Fibroblast of villous mesenchyme (primary cell): ENCODE measurements at regions not wholly inside any gene's neighbourhood (a gene's known extent, or its start where the extent isn't known, plus 50 kb on each side); places are given as distances from the start of the nearest gene placed in this dataset.

Experiments used
- DNase-seq: peaks from one replicate; pipeline ENCODE4 v3.0.0-alpha.2; 2010; ENCODE audit warnings: low read depth
- H3K4me3 ChIP-seq: 2 replicates; pipeline ENCODE4 v1.5.1; 2011; ENCODE audit warnings: low read depth, mild to moderate bottlenecking, low read length
- CTCF ChIP-seq: IDR thresholded peaks from 2 replicates; pipeline ENCODE4 v1.5.1; 2012; ENCODE audit warnings: low read depth, mild to moderate bottlenecking, low read length; ENCODE audit not compliant: insufficient read depth

DNA sequence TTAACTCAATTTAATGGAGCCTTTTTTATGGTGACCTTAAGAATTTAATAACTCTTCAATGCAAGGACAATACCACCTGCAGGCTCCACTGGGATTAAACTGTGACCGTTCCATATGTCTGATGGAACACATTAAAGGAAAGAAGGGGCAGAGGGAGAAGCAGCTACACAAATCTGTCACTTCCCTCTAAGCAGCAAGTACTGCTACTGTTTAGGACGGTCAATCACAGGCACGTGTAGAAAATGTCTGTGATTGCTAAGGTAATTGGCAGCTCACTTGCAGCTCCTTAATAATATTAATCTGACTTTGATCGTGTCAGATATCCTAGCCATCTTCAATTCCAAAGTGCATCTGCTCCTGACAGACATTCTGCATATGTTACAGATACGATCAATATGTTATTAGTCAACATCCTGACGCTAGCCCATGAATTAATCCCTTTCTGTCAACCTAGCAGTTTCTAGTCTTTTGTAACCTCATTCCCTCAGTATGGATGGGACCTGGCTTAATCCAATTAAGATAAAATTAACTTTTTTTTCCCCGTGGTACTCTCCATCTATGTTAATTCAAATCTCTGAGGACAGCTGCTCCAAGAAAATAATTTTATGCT, 1012.4 kb downstream of the AMY1C start:
- no peak for DNase-seq
- no peak overlapping the region for H3K4me3 ChIP-seq
- TF ChIP-seq CTCF, result no peak

DNA sequence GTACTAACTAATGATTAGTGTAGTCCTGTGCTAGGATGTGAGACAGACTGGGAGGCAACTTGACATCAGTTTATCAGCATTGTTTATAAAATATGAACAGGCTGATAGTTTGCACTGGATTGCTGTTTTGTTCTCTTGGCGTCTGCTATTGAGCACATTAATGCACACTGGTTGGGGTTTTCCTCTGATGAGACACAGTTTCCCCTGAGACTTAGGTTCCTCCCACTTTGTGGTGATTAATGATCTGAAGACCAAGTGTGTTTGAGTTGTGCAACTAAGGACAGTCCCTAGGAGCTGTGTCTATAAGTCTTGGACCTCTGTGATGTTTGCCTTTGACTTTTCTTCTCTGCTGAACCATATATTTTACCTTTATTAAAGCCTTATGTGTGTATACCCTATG, 1015.4 kb downstream of the AMY1C start:
- DNase-seq, result no peak
- no peak overlapping the region for H3K4me3 ChIP-seq
- TF ChIP-seq CTCF, result no peak

- DNase-seq, result no peak
- TF ChIP-seq CTCF, result no peak
- H3K4me3 ChIP-seq, result no peak overlapping the region
Measured at GRCh38 chr1:104768466-104768865, 1018.8 kb downstream of the AMY1C start.

GRCh38 chr1:104780470-104781078, 1030.9 kb downstream of the AMY1C start:
- no peak overlapping the region for H3K4me3 ChIP-seq
- peak; percentile 8 for DNase-seq
- TF ChIP-seq CTCF, result peak; percentile 58

GRCh38 chr1:104785575-104786187, 1036.0 kb downstream of the AMY1C start:
- no peak for TF ChIP-seq CTCF
- no peak for DNase-seq
- H3K4me3 ChIP-seq, result no peak overlapping the region

GRCh38 chr1:104787866-104788510, 1038.3 kb downstream of the AMY1C start:
- no peak for DNase-seq
- H3K4me3 ChIP-seq, result no peak overlapping the region
- TF ChIP-seq CTCF, result no peak
